SHP77 treated with DMSO at 0.1 percent for 48 hours (cell line): ENCODE measurements at regions not wholly inside any gene's neighbourhood (a gene's known extent, or its start where the extent isn't known, plus 50 kb on each side); places are given as distances from the start of the nearest gene placed in this dataset.

Experiments
- DNase-seq: peaks from one replicate; lab custom pipeline; 2025; lab: John Stamatoyannopoulos, UW

DNA sequence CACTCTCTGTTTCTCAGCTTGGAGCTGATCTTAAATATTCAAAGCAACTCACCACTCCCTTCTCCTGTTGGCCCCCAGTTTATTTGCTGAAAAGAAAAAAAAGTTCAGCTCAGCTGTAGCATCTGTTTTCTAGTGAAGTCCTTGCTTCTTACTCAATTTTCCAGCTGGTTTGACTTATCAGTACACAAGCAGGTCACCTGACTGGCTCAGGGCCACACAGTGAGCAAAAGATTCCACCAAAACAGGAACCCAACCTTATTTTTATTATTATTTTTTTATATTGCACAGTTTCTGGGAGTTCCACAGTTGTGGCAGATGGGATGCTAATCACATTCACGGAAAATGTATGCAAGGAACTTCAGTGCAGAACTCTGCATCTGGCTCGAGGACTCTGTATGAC lies 390.7 kb upstream of the RGMA start:
- no peak for DNase-seq

DNA sequence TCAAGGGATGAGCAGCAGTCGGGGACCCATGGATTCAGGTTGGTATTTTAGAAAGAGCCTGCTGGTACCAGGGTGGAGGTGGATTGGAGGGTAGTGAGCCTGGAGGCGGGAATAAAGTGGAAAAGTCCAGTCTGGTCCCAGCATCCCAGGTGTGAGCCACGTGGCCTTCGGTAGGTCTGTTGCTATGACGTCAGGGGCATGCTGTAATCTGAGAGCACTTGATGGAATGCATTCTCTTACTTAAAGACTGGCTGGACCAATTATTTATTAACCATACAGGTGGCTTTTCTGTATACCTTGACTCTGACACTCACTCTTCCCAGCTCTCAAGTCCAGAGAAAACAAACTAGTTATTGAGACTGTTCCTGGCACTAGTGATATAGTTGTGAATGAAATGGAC lies 389.9 kb upstream of the RGMA start:
- no peak for DNase-seq

DNA sequence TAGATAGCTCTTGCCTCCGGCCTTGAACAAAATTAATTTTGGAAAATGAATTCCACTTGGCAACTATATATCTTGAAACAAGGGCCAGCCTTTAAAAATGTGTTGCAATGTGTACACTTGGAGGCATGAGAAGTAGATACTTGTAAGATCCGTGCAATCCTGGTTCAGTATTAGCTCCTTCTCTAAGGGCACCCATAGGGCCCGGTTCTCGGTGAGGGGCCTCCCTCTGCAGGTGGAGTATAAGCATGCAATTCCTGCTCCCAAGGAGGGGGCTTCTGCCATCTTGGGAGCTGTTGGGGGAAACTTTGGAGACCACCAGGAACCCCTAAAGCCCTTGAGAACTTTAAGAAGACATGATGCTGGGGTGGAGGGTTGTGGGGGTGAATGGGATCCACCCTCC lies 388.7 kb upstream of the RGMA start:
- DNase-seq = no peak

DNA sequence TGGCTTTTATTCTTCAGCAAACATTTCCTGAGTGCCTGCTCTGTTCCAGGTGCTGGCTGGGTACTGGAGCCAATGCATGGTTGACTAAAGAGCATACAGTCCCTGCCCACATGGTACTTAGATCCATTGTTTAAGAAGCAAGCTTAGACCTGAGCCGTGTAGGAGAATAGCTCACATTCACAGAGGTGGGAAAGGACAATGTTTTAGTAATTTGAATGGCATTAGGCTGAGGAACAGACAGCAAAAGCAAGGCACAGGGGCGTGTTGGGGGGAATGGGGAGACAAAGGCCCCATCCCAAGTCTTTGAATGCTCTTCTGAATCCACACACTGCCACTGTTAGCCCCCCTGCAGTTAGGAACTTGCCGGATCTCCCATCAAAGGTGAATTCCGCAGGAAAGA lies 388.2 kb upstream of the RGMA start:
- DNase-seq = no peak

DNA sequence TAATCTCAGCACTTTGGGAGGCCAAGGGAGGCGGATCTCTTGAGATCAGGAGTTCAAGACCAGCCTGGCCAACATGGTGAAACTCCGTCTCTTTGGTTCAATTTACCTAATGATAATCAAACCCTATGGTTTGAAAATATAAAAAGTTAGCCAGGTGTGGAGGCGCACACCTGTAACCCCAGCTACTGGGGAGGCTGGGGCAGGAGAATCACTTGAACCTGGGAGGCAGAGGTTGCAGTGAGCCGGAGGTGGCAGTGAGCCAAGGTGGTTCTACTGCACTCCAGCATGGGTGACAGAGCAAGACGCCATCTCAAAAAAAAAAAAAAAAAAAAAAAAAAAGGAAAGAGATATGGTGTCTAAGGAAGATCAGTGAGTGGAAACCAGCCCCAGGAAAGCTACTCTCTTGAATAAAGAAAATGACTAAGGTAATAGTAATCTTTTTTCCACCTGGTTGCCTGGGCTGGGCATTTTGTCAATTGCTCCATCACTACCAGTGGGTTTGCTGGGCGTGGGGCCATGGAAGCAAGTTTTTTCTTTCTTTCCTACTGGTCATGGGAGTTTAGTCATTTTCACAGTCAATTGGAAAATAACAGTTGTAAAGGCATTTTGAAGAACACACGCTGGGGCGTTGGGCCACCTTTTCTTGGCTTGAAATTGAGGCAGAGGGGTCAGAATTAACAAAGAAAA lies 387.6 kb upstream of the RGMA start:
- no peak for DNase-seq

DNA sequence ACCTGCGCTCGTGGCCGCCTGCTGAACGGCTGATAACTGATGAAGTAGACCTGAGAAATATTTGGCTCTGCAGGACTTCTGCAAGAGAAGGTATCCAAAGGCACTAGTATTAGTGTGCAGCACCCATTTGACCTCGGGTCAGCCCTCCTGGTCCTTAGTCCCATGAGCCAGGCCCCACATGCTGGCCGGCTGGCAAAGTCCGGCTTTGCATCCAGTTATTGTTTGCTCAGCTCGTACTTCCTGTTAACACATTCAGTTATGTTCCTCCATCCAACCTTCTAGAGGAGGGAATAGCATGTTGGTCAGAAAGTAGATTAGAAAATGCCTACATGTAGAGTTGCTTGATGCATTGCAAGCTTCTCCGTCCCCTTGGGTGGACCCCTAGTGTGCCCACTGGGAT lies 385.7 kb upstream of the RGMA start:
- no peak for DNase-seq

DNA sequence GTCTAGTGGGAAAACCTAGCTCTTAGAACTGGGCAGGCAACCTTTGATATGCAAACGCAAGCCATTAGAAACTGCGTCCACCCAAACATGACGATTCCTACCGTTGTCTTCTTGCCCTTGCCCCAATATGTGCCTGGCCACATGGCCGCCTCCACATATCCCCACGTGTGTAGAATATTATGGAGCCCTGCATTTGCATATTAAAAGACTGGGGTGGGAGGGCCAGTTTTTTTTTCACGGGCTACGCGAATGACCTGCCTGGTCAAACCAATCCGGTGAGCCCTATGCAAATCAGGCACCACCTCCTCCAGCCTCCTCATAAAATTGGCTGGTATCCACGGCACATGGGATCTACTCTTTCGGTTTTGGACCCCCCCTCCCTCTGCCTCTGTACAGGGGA lies 381.0 kb upstream of the RGMA start:
- no peak for DNase-seq

DNA sequence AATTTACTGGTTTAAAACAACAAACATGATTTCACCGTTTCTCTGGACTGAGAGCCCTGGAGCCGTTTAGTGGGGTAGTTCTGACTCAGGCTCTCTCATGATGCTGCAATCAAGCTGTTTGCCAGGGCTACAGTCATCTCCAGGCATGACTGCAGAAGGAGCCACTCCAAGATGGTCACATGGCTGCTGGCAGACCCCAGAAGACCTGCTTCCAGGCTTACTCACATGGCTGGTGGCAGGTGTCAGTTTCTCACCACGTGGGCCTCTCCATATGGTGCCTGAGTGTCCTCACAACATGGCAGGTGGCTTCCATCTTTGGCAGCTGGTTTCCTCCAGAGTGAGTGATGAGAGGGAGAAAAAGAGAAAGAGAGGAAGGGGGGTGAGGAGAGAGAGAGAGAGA lies 378.3 kb upstream of the RGMA start:
- DNase-seq = no peak

DNA sequence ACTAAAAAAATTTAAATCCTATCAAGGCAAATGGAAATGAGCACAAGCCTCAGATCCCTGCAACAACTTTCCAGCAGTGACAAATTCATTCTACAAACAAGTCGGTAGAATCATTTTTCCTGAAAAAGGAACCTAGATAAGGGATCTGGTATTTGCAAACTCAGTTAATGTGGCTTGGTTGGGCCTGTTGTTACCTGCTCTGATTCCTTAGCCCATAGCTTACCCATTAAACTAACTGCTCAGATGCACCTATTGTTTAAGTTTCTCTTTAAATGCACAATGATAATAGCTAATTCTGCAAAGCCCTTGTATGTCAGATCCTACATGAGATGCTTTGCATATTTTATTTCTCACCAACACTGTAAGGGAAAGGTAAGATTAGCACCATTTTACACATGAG lies 377.4 kb upstream of the RGMA start:
- no peak for DNase-seq

DNA sequence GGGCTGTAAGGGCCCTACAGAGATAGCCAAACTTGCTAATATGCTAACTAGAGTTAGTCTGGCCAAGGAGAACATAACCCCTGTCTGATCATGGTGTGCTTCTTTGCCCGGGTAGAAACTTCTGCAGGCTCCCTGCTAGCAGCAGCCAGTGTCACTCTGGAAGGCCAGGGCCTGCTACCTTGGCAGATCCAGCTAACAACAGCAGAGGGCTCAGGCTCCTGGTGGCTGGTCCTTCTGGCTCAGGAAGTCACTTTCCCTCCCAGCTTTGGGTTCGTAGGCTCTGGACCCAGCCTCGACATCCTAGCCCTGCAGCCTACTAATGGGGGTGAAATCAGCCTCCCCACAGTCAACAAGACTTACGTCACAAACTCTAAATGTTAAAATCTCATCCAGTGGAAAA lies 373.7 kb upstream of the RGMA start:
- DNase-seq = no peak

DNA sequence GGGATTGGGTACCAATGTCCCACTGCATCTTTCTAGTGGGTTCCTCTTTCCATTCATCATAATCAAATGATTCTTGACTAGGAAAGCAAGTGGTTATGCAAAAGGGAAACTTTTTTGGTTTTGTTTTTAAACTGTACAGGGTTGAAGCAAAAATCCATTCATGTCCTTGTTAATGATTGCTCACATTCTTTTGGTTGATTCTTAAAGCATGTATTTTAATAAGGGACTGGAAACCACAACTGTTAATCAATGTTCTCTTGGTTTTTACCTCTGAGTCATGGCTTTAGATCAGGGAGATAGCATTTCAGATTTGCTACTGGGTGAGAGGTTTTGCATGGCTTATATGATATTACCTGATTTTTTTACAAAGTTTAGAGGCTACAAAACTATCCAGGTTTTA lies 371.7 kb upstream of the RGMA start:
- DNase-seq = no peak

DNA sequence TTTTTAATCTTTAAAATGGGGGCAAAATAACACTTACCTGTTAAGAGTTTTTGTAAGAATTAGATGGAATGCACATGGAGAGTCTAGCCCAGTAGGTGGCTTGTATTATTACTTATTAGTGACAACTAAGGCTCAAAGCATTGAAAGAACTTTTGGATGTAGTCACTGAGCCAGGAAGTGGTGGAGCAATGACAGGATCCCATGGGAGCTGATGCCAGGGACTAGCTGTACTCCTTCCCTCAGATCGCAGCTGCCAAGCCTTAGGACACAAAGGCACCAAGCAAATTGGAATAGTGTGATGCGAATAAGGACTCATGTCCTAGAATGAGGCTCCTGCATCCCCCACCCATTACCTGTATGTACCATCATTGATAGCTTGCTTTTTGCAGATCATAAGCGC lies 370.4 kb upstream of the RGMA start:
- DNase-seq = no peak

DNA sequence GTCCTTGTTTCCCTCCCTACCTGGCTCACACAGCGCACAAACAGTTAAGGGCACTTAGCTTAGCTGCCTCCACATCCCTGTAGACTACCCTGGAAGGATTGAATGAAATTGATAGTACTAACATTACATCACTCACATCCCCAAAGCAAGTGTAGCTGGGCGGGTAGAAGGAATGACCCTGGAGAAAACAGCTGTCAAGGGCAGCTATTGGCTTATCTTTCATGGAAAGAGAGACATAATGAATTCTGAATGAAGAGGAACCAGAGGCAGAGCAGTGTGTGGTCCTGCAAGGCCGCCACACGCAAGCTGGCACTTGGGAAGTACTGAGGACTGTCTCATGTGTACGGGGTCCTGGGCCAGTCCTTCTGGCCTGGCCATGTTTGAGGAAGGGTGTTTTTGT lies 369.6 kb upstream of the RGMA start:
- DNase-seq = no peak

DNA sequence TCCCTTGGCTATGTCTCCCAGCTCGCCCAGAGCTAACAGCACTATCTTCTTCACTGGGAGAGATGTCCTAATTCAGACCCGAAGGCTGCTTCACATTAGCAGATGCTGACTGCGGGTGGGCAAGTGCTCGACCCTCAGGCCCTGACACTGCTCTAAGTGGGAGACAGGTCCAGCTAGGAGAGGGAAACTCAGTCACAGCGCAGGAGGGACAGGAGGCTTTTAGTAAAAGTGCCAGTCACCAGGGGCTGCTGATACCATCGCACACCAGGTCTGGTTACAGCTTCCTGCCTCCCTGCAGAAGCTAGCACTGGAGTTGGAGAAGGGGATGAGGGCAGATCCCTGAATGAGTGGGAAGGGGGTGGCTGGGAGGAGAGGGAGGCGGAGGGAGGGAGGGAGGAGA lies 365.8 kb upstream of the RGMA start:
- no peak for DNase-seq

DNA sequence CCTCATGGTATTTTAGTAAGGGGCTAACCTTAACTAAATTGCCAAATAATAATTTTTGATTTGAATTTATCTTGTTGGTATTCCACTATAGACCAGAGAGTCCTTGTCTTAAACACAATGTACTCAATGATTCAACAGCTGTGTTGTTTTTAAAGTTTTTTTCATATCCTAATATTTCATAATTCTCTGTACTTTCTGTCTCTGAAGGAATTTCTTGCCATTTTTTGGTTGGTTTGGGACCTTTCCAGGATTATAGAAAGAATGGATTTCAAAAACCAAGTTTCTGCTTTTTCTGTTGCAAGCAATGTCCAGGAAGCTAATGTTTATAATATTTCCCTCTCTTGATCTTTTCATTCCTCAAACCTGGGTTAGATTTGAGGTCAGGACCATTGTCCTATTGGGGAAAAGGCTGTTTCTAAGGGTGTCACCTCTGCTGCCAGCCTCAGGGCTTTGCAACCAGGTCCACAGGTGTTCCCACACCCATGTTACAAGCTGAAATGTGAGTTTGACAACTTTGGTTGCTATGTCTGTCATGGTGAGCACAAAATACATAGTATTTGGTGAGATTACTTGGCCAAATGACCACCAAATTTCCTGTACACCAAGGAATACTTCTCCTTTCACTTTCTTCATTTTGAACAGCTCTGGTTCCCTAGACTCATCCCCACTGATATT lies 363.7 kb upstream of the RGMA start:
- DNase-seq = no peak

DNA sequence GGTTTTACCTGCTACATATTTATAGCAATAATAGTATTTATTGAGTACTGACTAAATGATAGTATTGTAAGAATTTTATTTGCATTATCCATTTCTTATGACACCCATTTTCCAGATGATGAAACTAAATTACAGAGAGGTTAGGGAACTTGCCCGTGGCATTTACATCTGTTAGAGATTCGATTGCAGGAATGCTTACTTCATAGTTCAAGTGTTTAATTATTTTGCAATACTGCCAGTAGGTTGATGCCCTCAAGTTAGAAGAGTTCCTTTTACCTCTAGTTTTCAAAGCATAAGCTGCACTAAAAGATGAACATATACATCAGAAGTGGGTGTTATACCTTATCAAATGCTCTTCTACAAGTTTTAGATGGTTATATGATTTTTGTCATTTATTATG lies 362.8 kb upstream of the RGMA start:
- DNase-seq = no peak

DNA sequence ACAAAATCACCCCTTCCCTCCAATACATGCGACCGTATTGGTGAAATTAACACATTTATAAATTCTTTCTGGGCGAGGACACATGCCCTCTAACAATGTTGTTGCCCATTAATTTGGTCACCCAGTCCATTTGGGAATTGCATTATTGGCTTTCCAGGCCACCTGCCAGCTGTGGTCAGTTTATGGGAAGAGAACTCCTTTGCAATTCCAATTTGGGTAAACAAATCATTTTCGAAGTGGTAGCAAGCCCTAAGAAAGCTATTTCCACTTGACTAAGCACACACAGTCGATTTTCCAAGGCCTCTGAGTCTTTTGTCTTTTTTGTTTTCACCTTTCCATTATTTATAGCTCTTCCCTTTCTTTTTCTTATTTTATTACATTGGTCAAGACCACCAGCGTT lies 362.3 kb upstream of the RGMA start:
- no peak for DNase-seq

DNA sequence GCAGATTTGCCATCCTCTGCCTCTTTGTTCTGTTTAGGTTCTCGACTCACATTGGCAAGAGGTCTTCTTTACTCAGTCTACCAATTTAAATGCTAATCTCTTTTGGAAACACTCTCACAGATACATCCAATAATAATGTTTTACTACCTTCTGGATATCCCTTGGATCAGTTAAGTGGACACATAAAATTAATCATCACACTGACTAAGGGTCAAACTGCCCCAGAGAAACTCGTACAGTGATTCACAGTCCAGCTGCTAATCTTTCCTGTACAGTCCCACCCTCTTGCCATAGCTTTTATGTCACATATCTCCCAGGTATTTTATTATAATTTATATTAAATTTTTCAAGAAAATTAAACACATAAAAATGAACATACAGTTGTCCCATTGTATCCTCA lies 360.8 kb upstream of the RGMA start:
- no peak for DNase-seq

DNA sequence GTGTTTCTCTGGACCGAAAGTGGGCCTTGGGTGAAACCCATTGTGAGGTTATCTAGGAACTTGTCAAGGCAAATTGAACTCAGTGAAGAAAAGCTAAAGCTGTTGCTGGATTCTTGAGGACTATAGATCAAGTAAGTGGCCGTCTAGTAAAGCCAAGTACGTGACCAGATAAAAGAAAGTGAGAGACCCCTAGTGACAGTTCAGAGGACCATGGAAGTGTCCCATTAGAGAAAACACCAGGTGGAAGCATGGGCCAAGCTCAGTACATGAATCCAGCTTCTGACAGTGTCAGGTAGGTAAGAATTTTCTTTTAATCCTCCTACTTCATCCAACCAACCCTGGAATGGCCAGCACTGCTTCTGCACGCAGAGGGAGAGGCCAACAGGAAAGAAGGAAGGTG lies 349.3 kb upstream of the RGMA start:
- DNase-seq = no peak

DNA sequence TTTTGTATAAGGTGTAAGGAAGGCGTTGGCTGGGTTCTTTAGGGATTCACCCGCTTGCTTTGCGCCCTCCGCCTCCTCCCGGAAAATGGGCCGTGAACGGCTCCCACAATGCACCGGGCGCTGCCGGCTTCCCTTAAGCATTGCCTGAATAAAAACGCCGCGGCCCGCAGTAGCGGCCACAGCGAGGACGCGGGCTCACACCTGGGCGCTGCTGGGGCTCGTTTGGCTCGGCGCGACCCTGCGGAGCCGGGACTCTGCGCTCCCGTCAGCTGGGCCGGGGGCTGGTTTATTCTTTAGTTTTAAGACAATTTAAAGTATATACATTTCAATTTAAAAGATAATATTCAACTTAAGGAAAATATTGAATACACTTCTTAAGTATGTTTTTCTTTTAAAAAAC lies 343.5 kb upstream of the RGMA start:
- no peak for DNase-seq

DNA sequence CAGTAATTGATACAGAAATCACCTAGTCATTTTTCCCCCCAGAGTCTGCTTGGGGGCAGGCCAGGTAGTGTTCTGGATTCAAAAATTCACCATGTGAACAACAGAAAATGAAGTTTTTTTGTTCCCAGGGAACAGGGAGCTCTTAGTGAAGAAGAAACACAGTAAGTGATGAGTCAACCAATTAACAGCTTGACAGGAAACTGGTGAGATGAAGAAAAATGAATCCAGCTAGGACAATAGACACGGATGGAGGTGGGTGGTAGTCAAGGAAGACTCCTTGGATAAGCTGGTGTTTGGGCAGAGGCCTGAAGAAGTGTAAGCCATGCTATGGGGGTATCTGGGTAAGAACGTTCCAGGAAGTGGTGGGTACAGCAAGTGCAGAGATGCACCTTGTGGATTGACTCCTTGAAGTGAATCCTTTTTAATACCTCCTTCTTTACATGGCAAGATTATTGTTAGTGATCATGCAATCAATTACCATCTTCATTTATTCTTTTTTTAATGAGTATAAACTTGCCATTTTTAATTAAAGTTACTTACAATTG lies 339.9 kb upstream of the RGMA start:
- DNase-seq = no peak

DNA sequence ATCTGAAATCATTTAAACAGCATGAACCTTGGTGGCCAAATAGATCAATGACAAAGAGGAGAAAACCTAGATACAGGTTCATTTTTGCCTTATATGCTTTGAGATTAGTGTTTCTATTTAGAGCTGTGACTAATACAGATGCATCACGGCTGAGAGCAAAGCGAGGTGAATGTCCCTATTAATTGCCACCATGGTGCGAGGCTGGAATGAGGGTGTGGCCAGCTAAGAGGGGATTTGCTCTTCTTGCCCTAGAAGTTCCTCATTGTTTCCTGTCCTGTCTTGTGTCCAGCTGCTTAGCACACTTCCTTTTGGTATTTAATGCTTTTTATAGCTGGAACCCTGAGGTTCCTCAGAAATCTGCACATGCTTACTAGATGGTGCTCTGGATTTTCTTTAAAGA lies 339.1 kb upstream of the RGMA start:
- DNase-seq = no peak

DNA sequence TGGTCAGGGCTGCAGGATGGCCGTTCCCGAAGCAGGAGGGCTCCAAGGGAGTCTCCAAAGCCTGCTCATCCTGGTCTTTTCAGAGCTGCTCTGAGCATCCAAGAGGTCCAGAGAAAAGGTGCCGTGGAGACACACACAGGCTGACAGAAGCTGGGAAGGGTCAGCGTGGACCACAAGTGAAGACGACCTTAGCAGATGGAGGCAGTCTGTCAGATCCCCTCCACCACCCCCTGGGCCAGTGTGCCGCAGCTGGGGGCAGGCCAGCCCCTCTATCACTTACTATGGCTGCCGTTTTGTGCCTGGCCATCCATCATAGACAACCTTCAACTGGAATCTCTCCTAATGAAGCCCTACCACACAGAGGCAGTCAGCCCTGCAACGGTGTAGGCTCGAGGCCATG lies 335.1 kb upstream of the RGMA start:
- no peak for DNase-seq

DNA sequence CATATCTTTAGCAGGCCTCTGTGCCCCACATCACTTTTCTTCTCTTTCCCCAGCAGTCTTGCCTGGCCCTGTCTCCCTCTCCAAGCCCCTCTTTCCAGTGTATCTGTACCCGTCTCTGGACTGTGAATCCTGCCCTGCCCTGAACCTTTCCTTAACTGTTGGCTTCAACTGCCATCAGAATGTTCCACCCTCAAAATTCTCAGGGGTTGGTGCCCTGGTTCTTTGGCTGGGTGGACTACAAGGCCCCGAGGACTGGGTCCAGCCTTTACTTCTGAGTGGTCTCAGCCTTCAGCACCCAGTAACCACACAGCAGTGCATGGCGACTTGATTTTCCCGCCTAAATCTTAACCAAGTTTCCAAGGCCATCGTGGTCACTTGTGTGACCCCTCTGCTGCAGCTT lies 333.5 kb upstream of the RGMA start:
- DNase-seq = no peak
